WERI-Rb-1 (cell line): ENCODE measurements at regions not wholly inside any gene's neighbourhood (a gene's known extent, or its start where the extent isn't known, plus 50 kb on each side); places are given as distances from the start of the nearest gene placed in this dataset.

Experiments
- DNase-seq: peaks from one replicate; pipeline ENCODE4 v3.0.0-alpha.2; 2020
- H3K27ac ChIP-seq: fragments of 250-450 bp; sonication (Bioruptor Pico); 2 replicates; pipeline ENCODE4 v1.5.1; 2020; ENCODE audit warnings: mild to moderate bottlenecking, moderate library complexity
- H3K27me3 ChIP-seq: fragments of 250-450 bp; sonication (Bioruptor Pico); 2 replicates; pipeline ENCODE4 v1.5.1; 2021; ENCODE audit warnings: mild to moderate bottlenecking, low read depth, moderate library complexity; ENCODE audit not compliant: insufficient read depth, severe bottlenecking
- H3K36me3 ChIP-seq: fragments of 250-450 bp; sonication (Bioruptor Pico); 2 replicates; pipeline ENCODE4 v1.5.1; 2020; ENCODE audit warnings: mild to moderate bottlenecking, moderate library complexity
- H3K4me3 ChIP-seq: 2 replicates; pipeline ENCODE4 v1.5.1; 2011; ENCODE audit warnings: low read depth, mild to moderate bottlenecking, control low read depth, low read length
- H3K9me3 ChIP-seq: fragments of 250-450 bp; sonication (Bioruptor Pico); 2 replicates; pipeline ENCODE4 v1.5.1; 2021; ENCODE audit warnings: mild to moderate bottlenecking, moderate library complexity; ENCODE audit not compliant: severe bottlenecking
- TF ChIP-seq, protein P1 (sequence below): IDR thresholded peaks from 2 replicates; pipeline ENCODE4 v1.5.1; 2011; ENCODE audit warnings: low read depth, mild to moderate bottlenecking, control low read depth, inconsistent platforms, low read length

DNA sequence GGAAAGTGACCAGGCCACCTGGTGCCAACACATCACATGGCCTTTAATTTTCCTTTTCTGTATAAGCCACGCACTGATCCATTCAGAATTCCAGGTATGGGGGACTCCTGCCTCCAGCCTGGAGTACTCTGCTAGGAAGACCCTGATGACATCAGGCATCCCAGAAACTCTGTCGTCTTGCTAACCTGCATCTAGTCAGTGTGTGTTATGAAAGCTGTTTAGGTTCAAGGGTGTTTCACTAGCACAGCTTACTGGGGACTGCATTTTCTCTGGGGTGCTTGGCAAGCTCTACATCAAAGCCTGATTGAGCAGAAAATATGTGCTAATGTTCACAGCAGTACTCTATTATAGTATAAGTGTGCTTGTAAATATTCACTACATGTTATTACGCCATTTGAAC is 100.6 kb upstream of the MGMT start:
- DNase-seq: no peak
- H3K9me3 ChIP-seq: no peaks in the 10 kb centered on the region
- H3K36me3 ChIP-seq: no peaks in the 10 kb centered on the region
- no peak overlapping the region for H3K27ac ChIP-seq
- no peaks in the 10 kb centered on the region for H3K27me3 ChIP-seq
- TF ChIP-seq, protein P1, sequence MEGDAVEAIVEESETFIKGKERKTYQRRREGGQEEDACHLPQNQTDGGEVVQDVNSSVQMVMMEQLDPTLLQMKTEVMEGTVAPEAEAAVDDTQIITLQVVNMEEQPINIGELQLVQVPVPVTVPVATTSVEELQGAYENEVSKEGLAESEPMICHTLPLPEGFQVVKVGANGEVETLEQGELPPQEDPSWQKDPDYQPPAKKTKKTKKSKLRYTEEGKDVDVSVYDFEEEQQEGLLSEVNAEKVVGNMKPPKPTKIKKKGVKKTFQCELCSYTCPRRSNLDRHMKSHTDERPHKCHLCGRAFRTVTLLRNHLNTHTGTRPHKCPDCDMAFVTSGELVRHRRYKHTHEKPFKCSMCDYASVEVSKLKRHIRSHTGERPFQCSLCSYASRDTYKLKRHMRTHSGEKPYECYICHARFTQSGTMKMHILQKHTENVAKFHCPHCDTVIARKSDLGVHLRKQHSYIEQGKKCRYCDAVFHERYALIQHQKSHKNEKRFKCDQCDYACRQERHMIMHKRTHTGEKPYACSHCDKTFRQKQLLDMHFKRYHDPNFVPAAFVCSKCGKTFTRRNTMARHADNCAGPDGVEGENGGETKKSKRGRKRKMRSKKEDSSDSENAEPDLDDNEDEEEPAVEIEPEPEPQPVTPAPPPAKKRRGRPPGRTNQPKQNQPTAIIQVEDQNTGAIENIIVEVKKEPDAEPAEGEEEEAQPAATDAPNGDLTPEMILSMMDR: no peak
- no peak overlapping the region for H3K4me3 ChIP-seq

DNA sequence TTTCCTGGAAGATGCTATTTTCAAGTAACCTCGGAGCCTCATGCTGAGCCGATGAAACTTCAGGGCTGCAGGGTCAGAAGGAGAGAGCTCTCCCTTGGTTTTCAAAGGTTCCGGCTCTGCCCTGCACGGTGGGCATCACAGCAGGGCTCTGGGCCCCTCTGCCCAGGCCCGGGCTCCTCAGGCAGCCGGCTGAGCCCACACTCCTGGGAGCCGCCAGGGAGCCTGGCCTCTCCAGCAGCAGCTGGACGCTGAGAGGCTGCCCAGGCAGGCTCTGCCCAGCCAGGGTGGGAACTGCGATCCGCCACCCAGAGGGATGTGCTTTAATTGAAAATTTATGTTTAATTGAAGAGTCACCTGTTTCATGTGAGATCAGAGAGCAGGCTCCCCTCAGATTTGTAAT is 97.5 kb upstream of the MGMT start:
- TF ChIP-seq, protein P1: no peak

DNA sequence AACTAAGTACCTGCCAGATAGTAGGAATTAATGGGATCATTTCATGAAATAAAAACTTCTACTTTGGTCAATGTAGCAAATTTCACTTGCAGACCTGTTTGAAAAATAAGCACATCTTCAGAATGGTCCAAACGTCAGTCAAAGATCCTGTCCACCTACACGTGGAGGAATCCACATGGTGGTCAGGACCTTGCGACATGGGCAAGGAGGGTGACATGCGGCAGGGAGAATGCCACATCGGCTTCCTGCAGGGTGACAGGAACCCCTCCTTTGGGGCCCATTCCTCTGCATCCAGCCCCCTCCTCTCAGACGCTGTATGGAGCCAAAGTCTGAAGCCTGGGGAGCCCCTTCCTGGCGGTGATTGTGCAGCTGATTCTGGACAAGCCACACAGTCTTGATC is 95.5 kb upstream of the MGMT start:
- Histone ChIP-seq H3K27me3 (no peaks in the 10 kb centered on the region), H3K9me3 (no peaks in the 10 kb centered on the region), H3K27ac (no peak overlapping the region), H3K36me3 (no peaks in the 10 kb centered on the region), H3K4me3 (no peak overlapping the region)
- TF ChIP-seq, protein P1: no peak
- no peak for DNase-seq

More for the DNA sequence above, 97.5 kb upstream of the MGMT start:
- DNase-seq: no peak
- no peak overlapping the region for H3K4me3 ChIP-seq
- no peaks in the 10 kb centered on the region for H3K27me3 ChIP-seq
- H3K36me3 ChIP-seq: no peaks in the 10 kb centered on the region
- H3K9me3 ChIP-seq: no peaks in the 10 kb centered on the region
- no peak overlapping the region for H3K27ac ChIP-seq

DNA sequence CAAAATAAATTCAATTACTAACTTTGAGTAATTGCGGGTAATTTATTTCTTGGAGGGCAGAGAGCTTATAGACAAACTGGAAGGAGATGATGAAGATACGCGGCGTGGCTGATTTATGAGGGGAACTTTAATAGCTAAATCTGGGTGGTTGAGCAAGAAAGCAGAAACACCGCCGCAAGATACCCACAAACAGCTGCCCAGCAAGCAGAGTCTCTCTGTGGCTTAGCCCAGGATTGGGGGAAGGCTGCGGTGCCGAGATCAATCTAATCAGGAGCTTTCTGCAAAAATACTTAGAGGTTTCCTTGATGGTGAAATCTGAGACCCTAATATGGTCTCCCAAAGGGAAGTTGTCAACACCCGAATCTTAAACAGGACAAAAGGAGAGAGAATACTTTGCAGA is 94.9 kb upstream of the MGMT start:
- H3K36me3 ChIP-seq: no peaks in the 10 kb centered on the region
- H3K27ac ChIP-seq: no peak overlapping the region
- H3K9me3 ChIP-seq: no peaks in the 10 kb centered on the region
- no peaks in the 10 kb centered on the region for H3K27me3 ChIP-seq
- TF ChIP-seq, protein P1: no peak
- no peak for DNase-seq
- no peak overlapping the region for H3K4me3 ChIP-seq

DNA sequence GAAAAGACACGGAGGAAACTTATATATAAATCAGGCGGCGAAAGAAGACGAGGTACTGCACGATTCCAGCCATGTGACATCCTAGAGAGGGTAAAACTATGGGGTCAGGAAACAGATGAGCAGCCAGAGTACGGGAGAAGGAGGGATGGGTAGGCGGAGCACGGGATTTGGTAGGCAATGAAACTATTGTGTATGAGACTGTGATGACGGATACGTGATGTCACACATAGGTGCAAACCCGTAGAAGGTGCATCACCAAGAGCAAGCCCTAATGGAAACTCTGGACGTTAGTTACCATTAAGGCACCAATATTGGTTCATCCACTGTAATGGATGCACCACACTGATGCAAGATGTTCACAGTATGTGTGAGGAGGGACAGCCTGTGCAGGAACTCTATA is 93.8 kb upstream of the MGMT start:
- DNase-seq: no peak
- no peaks in the 10 kb centered on the region for H3K36me3 ChIP-seq
- TF ChIP-seq, protein P1: no peak
- H3K27me3 ChIP-seq: no peaks in the 10 kb centered on the region
- no peak overlapping the region for H3K27ac ChIP-seq
- H3K4me3 ChIP-seq: no peak overlapping the region
- H3K9me3 ChIP-seq: no peaks in the 10 kb centered on the region

DNA sequence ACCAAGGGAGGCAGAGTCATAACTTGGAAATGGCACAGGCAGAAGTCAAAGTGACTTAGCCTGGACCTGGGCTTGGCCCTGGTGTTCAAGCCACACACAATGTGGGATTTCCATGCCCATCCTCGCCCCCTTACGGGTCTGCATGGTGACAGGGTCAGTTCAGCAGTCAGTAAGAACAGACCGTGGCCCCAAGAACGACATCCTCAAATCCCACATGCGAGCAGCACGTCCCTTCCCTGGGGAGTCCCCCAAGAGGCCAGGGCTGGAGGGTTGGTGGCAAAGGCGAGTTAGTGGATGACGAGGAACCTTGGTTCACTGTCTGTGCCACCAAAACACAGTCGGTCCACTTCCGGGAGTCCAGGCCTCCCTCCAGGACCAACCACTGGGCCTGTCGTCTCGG is 93.3 kb upstream of the MGMT start:
- no peaks in the 10 kb centered on the region for H3K9me3 ChIP-seq
- DNase-seq: no peak
- no peak overlapping the region for H3K4me3 ChIP-seq
- TF ChIP-seq, protein P1: no peak
- H3K36me3 ChIP-seq: no peaks in the 10 kb centered on the region
- H3K27ac ChIP-seq: no peak overlapping the region
- H3K27me3 ChIP-seq: no peaks in the 10 kb centered on the region
